ENCODE measurements at regions not wholly inside any gene's neighbourhood (a gene's known extent, or its start where the extent isn't known, plus 50 kb on each side); places are given as distances from the start of the nearest gene placed in this dataset.
"Not testable (repeated sequence)": the region's sequence is repeated elsewhere in the genome, so short reads cannot be mapped to it uniquely, and the experiment has no call there.

GRCh38 chr7:96562966-96563365 lies 146.7 kb downstream of the SEM1 start:
- intact Hi-C loops (cut with DNase I): no loop called here
- no peak for DNase-seq (ENCODE audit: low spot score)

DNA sequence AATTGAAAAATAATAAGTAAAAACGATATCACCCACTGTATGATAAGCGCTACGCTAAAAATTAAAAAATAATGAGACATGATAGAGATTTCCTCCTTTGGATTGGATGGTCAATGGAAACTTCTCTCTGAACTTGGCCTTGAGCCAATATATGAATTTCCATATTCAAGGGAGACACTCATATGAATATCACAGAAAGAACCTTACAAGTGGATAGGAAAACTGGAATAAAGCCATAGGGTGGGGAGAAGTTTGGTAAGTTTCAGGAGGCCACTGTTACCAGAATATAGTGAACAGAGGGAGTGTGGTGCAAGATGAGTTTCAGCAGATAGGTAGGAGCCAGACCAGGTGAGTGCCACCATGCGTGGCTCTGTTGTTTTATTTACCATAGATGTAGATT lies 147.2 kb downstream of the SEM1 start:
- intact Hi-C loops (cut with DNase I): no loop called here
- no peak for DNase-seq (ENCODE audit: low spot score)

- DNase-seq (ENCODE audit: low spot score): no peak
- intact Hi-C loops (cut with DNase I): no loop called here
These were observed 147.8 kb downstream of the SEM1 start for GRCh38 chr7:96561892-96562291.

GRCh38 chr7:96558530-96558929 lies 151.1 kb downstream of the SEM1 start:
- DNase-seq (ENCODE audit: low spot score): no peak
- intact Hi-C loops (cut with DNase I): no loop called here

GRCh38 chr7:96558093-96558492 lies 151.6 kb downstream of the SEM1 start:
- no peak for DNase-seq (ENCODE audit: low spot score)
- intact Hi-C loops (cut with DNase I): no loop called here

GRCh38 chr7:96557598-96557997 lies 152.0 kb downstream of the SEM1 start:
- intact Hi-C loops (cut with DNase I); DNase-seq (ENCODE audit: low spot score): not testable (repeated sequence)

- intact Hi-C loops (cut with DNase I): no loop called here
- no peak for DNase-seq (ENCODE audit: low spot score)
These were observed 161.0 kb downstream of the SEM1 start for GRCh38 chr7:96548664-96549063.

GRCh38 chr7:96547371-96547811 lies 162.3 kb downstream of the SEM1 start:
- DNase-seq (ENCODE audit: low spot score): no peak
- intact Hi-C loops (cut with DNase I): no loop called here

GRCh38 chr7:96546426-96546825 lies 163.2 kb downstream of the SEM1 start:
- intact Hi-C loops (cut with DNase I): no loop called here
- DNase-seq (ENCODE audit: low spot score): no peak

DNA sequence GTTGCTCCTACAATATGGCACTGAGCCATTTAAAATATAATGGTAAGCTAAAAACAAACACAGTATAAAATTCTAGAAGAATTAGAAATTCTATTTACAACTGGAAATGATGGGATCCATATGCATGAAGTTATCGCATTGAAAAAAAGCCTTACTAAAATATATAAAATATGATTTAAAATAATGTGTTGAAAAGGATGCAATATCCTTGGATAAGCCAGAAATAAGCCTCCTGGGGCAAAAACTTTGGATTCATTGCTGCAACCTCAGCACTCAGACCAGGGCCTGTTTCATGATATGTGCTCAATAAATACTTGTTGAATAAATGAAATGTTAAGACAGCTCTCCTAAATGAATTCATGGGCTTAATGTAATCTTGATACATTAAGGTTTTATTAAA lies 170.2 kb downstream of the SEM1 start:
- no peak for DNase-seq (ENCODE audit: low spot score)
- intact Hi-C loops (cut with DNase I): no loop called here

DNA sequence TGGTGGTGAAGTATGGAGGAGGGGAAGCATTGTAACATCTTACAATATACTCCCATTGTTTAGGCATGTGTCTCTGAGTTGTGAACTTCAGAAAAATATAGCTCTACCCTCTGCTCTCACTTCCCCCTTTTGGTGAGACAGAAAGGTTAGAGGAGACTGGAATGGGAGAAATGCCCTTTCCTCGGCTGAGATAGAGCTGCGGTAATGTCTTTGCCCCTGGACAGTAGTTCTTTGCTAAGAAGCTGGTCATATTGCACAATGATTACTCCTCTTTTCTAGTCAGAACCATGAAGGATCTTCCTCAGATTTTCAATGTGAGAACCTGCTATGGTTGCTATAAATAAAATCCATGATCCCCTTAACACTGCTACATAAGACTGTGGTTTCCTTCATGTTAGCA lies 171.0 kb downstream of the SEM1 start:
- DNase-seq (ENCODE audit: low spot score): no peak
- intact Hi-C loops (cut with DNase I): no loop called here

DNA sequence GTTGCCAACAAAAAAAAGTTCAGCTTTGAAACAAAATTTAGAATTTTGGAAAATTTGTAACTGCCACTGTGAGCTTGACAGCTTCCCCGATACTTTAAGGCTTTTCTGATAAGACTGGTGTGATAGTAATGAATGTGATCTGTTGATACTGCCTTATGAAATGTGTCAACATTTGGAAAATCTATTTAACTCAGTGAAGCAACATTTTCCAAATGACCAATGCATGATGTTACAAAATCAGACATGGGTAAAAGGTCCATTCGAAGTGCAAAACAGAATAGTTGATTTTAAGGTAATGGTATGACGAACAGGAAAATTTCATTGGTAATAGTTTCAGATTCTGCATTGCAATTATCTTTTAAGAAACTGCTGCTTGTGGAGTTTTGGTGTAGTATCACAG lies 175.4 kb downstream of the SEM1 start:
- DNase-seq (ENCODE audit: low spot score): no peak
- intact Hi-C loops (cut with DNase I): no loop called here

DNA sequence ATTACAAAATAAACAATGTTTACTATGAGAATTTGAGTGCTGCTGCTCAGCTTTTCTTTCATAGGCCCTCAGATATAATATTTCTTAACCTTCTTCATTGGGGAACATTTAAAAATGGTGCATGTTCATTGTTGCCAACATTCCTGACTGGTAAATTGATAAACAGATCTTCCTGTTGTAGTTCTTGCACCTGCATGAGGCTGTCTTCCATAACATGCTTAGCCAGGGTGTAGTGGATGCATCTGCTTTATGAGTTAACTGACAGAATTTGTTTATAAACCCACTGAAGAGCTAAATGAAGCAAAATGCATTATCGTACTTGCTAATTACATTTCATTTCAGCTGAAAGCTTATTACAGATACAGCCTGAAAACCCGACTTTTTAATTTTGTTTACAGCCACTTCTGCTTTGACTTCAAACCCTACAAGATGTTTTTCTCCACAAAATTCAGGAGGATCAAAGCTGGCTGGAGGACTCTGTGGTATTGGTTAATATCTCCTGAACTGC lies 177.2 kb downstream of the SEM1 start:
- DNase-seq (ENCODE audit: low spot score): no peak
- intact Hi-C loops (cut with DNase I): no loop called here

- no peak for DNase-seq (ENCODE audit: low spot score)
- intact Hi-C loops (cut with DNase I): no loop called here
These were observed 178.3 kb downstream of the SEM1 start for GRCh38 chr7:96531331-96531730.

DNA sequence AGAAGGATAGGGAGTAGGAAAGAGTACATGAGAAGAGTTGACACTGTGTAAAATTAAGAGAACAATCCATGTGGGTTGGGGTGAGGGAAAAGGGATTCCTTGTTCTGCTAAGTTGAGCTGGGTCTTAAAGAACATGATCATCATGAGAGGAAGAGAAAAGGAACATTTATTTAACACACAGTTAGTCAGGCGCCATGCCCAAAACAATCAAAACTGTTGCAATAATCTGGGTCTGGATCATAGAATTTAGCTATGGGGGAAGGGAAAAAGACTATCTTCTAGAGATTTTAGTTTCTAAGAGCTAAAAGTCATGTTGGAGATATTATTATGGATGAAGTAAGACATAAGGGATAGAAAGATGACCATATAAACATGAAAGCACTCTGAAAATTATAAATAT lies 178.9 kb downstream of the SEM1 start:
- intact Hi-C loops (cut with DNase I): no loop called here

DNA sequence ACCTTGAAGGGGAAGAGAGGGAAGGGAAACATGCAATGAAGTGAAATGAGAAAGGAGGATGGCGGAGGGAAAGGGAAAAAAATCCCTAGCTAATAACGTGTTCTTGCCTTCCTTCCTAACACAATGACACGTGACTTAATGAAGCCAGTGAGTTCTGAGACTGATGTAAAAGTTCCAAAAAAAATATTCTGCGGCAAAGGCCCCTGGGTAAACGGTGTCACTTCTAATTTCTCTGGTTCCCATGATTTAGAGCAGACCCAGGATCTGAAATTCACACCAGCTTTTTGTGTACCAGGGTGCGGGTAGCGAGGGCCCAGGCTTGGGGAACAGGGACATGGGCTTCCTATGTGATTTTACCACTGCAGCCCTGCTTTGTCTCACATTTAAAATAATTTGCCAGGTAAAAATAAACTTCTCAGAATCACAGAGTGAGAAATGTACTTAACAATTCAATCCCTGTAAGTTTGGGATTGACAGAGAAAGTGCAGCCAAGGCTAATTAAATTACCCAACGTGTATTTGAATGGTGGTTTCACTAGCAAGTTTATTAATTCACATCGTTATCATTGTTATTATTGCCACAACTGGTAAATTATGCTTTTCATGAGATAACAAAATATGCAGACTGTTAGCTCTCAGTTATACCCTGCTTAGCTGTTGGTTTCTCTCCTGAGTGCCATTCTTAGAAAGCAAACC lies 182.4 kb downstream of the SEM1 start:
- intact Hi-C loops (cut with DNase I): no loop called here

More for the DNA sequence above, 178.9 kb downstream of the SEM1 start:
- no peak for DNase-seq (ENCODE audit: low spot score)

GRCh38 chr7:96526496-96526895 lies 183.2 kb downstream of the SEM1 start:
- intact Hi-C loops (cut with DNase I): no loop called here
- no peak for DNase-seq (ENCODE audit: low spot score)

More for the DNA sequence above, 182.4 kb downstream of the SEM1 start:
- no peak for DNase-seq (ENCODE audit: low spot score)

- no peak for DNase-seq (ENCODE audit: low spot score)
- intact Hi-C loops (cut with DNase I): no loop called here
These were observed 188.4 kb downstream of the SEM1 start for GRCh38 chr7:96521068-96521894.

GRCh38 chr7:96508371-96508770 lies 186.5 kb upstream of the SLC25A13 start:
- DNase-seq (ENCODE audit: low spot score): no peak
- intact Hi-C loops (cut with DNase I): loop anchor here (10.0 kb wide), 1 partner anchor 64 kb away; no protein-coding TSS in a partner anchor

- DNase-seq (ENCODE audit: low spot score): no peak
These were observed 181.7 kb upstream of the SLC25A13 start for GRCh38 chr7:96503597-96503996.

DNA sequence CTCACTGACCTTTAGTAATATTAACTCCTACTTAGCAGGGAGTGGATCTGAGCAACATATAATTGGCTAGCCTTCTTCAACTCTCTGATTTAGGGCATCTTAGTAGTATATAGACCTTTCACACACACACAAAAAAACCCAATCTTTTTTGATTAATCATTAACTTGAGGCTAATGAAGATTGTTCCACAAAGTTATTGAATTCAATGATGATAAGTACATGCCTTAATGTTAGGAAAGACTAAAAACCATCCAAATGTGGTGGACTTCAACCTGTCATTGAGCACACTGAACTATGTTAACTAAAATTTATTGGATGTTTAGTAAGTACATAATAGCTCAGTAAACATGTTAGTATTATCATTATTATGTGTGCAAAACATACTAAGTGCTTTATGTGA lies 179.4 kb upstream of the SLC25A13 start:
- intact Hi-C loops (cut with DNase I): loop anchor here (10.0 kb wide), 1 partner anchor 57 kb away; no protein-coding TSS in a partner anchor

More at GRCh38 chr7:96503597-96503996, 181.7 kb upstream of the SLC25A13 start:
- intact Hi-C loops (cut with DNase I): loop anchor here (10.0 kb wide), 1 partner anchor 59 kb away; no protein-coding TSS in a partner anchor

More for the DNA sequence above, 179.4 kb upstream of the SLC25A13 start:
- no peak for DNase-seq (ENCODE audit: low spot score)
